Right lobe of liver (tissue), 6 donors: ENCODE measurements at regions not wholly inside any gene's neighbourhood (a gene's known extent, or its start where the extent isn't known, plus 50 kb on each side); places are given as distances from the start of the nearest gene placed in this dataset.

Experiments
- ATAC-seq, 4 donors: fragments of 200-7000 bp; cut with Tn5 transposase; one replicate each; pipeline ENCODE4 v1.9.1; 2020; ENCODE audit warnings: mild to moderate bottlenecking in 4 of 4, moderate library complexity in 4 of 4
- DNase-seq, 3 donors: peaks; one replicate each; pipeline ENCODE4 v3.0.0-alpha.2; 2020
- H3K27ac ChIP-seq, 3 donors: fragments of 200-600 bp; one replicate each; pipeline ENCODE4 v1.8.0; 2022
- H3K27me3 ChIP-seq, 2 donors: fragments of 200-600 bp; one replicate each; pipeline ENCODE4 v1.8.0; 2022
- H3K36me3 ChIP-seq, 4 donors: fragments of 200-600 bp; sonication (generic) in 1 of 4; one replicate each; pipeline versions ENCODE4 v1.5.1 to v1.8.0; 2017 to 2022; ENCODE audit warnings: control low read depth in 1 of 4
- H3K4me1 ChIP-seq, 4 donors: fragments of 200-600 bp; sonication (generic) in 1 of 4; one replicate each; pipeline versions ENCODE4 v1.5.1 to v1.8.0; 2017 to 2022; ENCODE audit warnings: control low read depth in 1 of 4
- H3K4me3 ChIP-seq, 3 donors: fragments of 200-600 bp; one replicate each; pipeline ENCODE4 v1.8.0; 2022
- H3K9me3 ChIP-seq, 4 donors: fragments of 200-600 bp; sonication (generic) in 1 of 4; one replicate each; pipeline versions ENCODE4 v1.5.1 to v1.8.0; 2017 to 2022; ENCODE audit warnings: control low read depth in 1 of 4
- POLR2A ChIP-seq: fragments of 450-650 bp; IDR thresholded peaks from one replicate; pipeline ENCODE4 v1.6.1; 2017; ENCODE audit warnings: antibody characterized with exemption, mild to moderate bottlenecking
- WGBS: methylation state at CpG from one replicate; pipeline ENCODE4 v1.1.6; 2018; ENCODE audit warnings: low coverage, low lambda C conversion rate; ENCODE audit not compliant: insufficient coverage; ENCODE audit errors: missing lambda C conversion rate; 5-methylcytosine and 5-hydroxymethylcytosine counted together
- intact Hi-C, 2 donors: fragments of 100-400 bp; cut with DNase I; formaldehyde crosslinking; loops; one replicate each; pipeline versions ENCODE4 v1.11.2 to v1.14.1; 2022
- TF ChIP-seq, protein P1 (sequence below), 4 donors: fragments of 200-600 bp in 3 of 4; fragments of 450-650 bp in 1 of 4; IDR thresholded peaks; one replicate each; pipeline versions ENCODE4 v1.5.1 to v1.8.0; 2016 to 2022; ENCODE audit warnings: antibody characterized with exemption in 4 of 4, mild to moderate bottlenecking in 2 of 4
- donor health status: DM: no; HTN: yes; CAD: no.
- donor health status: DM: no; HTN: no; CAD: no.
- donor health status: DM: no; HTN: no; CAD: no.
- donor health status: DM: no; HTN: yes; CAD: no.
- donor health status: DM: no; HTN: yes; CAD: no.

DNA sequence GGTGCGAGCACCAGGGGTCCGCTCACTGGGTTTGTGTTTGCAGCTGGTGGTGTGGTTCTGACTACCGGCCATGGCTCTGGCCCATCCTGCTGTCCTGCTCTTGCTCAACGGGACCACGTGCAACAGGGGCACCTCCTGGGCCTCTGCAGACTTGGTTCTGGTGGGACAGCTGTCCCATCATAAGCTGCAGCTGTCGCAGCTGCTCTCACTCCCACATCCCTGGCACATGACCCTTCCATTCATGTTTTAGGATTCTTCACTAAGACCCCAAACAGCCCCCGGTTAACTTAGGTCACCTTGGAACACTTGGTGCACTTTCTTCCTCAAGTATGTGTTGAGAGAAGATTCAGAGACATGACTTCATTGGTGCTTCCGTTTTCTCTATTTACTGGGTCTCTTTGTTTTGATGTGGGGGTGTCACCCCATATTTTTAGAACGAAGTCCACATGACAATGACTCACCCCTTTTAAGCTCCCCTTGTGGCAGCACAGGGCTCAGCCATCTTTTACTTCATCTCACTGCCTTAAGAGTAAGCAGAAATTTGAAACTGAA is 68.4 kb upstream of the ARHGEF7 start:
- no peaks in the 10 kb centered on the region for H3K27me3 ChIP-seq
- H3K4me1 ChIP-seq, result no peaks in the 10 kb centered on the region
- intact Hi-C loops, result loop anchor here in 1 of 2 donors (10.0 kb wide), 2 partner anchors 112 to 452 kb away; no protein-coding TSS in a partner anchor
- no peaks in the 10 kb centered on the region for H3K36me3 ChIP-seq
- no peaks in the 10 kb centered on the region for H3K9me3 ChIP-seq
- ATAC-seq (peak in 1 of 4 donors; percentile 61), DNase-seq (no peak)
- TF ChIP-seq, protein P1, sequence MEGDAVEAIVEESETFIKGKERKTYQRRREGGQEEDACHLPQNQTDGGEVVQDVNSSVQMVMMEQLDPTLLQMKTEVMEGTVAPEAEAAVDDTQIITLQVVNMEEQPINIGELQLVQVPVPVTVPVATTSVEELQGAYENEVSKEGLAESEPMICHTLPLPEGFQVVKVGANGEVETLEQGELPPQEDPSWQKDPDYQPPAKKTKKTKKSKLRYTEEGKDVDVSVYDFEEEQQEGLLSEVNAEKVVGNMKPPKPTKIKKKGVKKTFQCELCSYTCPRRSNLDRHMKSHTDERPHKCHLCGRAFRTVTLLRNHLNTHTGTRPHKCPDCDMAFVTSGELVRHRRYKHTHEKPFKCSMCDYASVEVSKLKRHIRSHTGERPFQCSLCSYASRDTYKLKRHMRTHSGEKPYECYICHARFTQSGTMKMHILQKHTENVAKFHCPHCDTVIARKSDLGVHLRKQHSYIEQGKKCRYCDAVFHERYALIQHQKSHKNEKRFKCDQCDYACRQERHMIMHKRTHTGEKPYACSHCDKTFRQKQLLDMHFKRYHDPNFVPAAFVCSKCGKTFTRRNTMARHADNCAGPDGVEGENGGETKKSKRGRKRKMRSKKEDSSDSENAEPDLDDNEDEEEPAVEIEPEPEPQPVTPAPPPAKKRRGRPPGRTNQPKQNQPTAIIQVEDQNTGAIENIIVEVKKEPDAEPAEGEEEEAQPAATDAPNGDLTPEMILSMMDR (IDR thresholded peaks at IDR 0.05), result no peak
- TF ChIP-seq POLR2A, result no peak
- WGBS, result 46% methylated on average over 3 of the region's 9 CpGs
- no peak overlapping the region for H3K4me3 ChIP-seq
- H3K27ac ChIP-seq, result no peak overlapping the region

DNA sequence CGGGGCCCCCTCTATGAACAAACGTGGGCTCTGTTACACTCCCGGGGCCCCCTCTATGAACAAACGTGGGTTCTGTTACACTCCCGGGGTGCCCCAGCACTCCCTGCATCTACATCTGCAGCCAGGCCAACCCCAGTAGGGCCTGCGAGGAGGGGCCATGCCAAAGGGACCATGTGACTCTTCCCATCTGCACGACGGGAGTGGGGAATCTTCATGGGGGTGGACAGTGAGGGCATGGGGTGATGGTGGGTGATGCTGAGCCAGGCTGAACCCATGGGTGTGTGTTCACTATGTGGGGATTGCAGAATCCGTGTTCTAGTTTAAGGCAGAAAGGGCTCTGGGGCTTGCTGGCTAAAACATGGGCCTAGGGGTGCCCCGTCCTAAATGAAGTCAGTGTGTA is 69.9 kb upstream of the ARHGEF7 start:
- Histone ChIP-seq H3K36me3 (no peaks in the 10 kb centered on the region), H3K27me3 (no peaks in the 10 kb centered on the region), H3K4me3 (no peak overlapping the region), H3K27ac (no peak overlapping the region), H3K9me3 (no peaks in the 10 kb centered on the region), H3K4me1 (no peaks in the 10 kb centered on the region)
- ATAC-seq (no peak), DNase-seq (no peak)
- intact Hi-C loops, result loop anchor here in 1 of 2 donors (10.0 kb wide), 2 partner anchors 110 to 450 kb away; no protein-coding TSS in a partner anchor
- no peak for TF ChIP-seq POLR2A
- 85% methylated on average over 6 of the region's 10 CpGs for WGBS

DNA sequence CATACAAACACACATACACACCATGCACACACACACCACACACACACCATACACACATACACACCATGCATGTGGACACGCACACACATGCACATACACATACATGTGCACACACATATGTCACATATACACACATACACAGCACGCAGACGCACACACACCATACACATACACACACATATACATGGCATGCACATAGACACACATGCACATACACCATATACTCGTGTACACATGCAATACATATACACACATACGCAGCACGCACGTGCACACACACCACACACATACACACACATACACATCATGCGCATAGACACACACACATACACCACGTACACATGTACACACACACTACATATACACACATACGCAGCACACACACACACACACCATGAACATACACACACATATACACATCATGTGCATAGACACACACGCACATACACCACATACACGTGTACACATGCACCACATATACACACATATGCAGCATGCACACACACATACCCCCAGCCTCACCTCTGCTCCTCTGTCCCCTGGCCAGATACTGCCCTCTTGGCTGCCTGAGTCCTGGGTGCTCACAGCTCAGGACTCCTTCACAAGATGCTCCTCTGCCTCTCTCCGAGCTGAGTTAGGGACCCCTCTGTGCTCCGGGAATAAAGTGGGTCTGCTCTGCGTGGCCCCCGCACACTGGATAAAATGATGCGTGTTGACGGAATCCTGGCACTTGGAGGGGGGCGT is 70.9 kb upstream of the ARHGEF7 start:
- H3K27ac ChIP-seq, result no peak overlapping the region
- H3K27me3 ChIP-seq, result no peaks in the 10 kb centered on the region
- peak in 1 of 4 donors; percentile 14 for ATAC-seq
- TF ChIP-seq POLR2A, result no peak
- TF ChIP-seq, protein P1 (IDR thresholded peaks at IDR 0.05), result no peak
- intact Hi-C loops, result loop anchor here in 1 of 2 donors (10.0 kb wide), 2 partner anchors 109 to 449 kb away; no protein-coding TSS in a partner anchor
- H3K9me3 ChIP-seq, result no peaks in the 10 kb centered on the region
- DNase-seq, result no peak
- H3K4me1 ChIP-seq, result no peaks in the 10 kb centered on the region
- WGBS, result 85% methylated on average over 12 of the region's 19 CpGs
- no peaks in the 10 kb centered on the region for H3K36me3 ChIP-seq
- H3K4me3 ChIP-seq, result no peak overlapping the region

DNA sequence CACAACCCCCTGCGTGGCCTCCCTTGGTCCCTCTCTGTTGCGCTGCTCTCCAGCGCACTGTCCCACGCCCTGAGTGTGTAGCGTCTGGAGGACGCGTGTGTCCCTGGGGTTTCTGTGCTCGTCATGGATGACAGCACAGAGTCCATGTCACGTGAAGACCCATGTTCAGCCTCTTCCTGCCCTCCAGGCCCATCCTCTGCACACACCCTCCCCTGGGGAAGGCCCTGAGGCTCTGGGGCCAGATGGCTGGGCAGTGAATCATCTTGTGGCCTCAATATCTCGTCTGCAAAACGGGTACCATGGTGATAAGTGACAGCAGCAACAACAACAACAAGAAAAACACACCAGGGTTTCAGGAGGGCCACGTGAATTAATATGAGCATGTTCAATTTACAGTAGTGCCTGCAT is 71.5 kb upstream of the ARHGEF7 start:
- no peaks in the 10 kb centered on the region for H3K27me3 ChIP-seq
- no peak for DNase-seq
- H3K9me3 ChIP-seq, result no peaks in the 10 kb centered on the region
- no peaks in the 10 kb centered on the region for H3K4me1 ChIP-seq
- no peak for TF ChIP-seq POLR2A
- TF ChIP-seq, protein P1 (IDR thresholded peaks at IDR 0.05), result no peak
- no peak for ATAC-seq
- H3K4me3 ChIP-seq, result no peak overlapping the region
- 37% methylated on average over 3 of the region's 12 CpGs for WGBS
- no peak overlapping the region for H3K27ac ChIP-seq
- intact Hi-C loops, result loop anchor here in 1 of 2 donors (10.0 kb wide), 2 partner anchors 109 to 449 kb away; no protein-coding TSS in a partner anchor
- H3K36me3 ChIP-seq, result no peaks in the 10 kb centered on the region

DNA sequence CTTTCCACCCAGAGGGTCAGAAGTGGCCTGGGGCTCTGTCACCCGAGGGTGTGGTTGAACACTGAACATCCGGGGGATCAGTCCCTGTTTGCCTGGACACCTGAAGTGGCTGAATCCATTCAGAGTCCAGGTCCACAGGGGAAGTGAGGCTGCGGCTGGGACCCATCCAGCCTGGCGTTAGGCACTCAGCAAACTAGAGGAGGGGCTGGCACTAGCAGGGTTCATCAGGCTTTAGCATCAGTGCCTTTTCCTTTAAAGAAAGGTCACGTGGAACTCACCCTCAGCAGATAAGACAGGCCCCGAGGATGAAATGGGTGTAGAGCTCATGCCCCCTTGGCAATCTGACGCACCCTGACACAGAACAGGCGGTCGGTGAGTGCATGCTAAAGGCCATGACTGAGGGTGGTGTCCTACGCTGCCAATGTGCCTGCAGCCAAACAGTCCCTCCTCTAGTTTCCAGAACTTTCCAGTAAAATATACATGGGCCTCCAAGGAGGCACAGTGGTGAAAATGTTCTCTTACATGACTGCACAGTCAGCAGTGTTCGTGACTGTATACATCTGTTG is 72.4 kb upstream of the ARHGEF7 start:
- TF ChIP-seq, protein P1 (IDR thresholded peaks at IDR 0.05), result no peak
- TF ChIP-seq POLR2A, result no peak
- Histone ChIP-seq H3K27ac (no peak overlapping the region), H3K4me3 (no peak overlapping the region), H3K27me3 (no peaks in the 10 kb centered on the region), H3K36me3 (no peaks in the 10 kb centered on the region), H3K9me3 (no peaks in the 10 kb centered on the region), H3K4me1 (no peaks in the 10 kb centered on the region)
- DNase-seq (no peak), ATAC-seq (no peak)
- 42% methylated on average over 3 of the region's 11 CpGs for WGBS
- intact Hi-C loops, result loop anchor here in 1 of 2 donors (10.0 kb wide), 2 partner anchors 108 to 448 kb away; no protein-coding TSS in a partner anchor
